ENCODE measurements at regions not wholly inside any gene's neighbourhood (a gene's known extent, or its start where the extent isn't known, plus 50 kb on each side); places are given as distances from the start of the nearest gene placed in this dataset.
"Not testable (repeated sequence)": the region's sequence is repeated elsewhere in the genome, so short reads cannot be mapped to it uniquely, and the experiment has no call there.

- DNase-seq = no peak
- in situ Hi-C loops (cut with HindIII; ENCODE audit: low pct_ligation_motif_present, low pct_unique_long_range_greater_than_20kb, low sequenced_read_pairs) = no loop called here
Observed at GRCh38 chr20:48332555-48332954, 495.2 kb downstream of the PREX1 start.

GRCh38 chr20:48331518-48332286 lies 496.1 kb downstream of the PREX1 start:
- DNase-seq = no peak
- in situ Hi-C loops (cut with HindIII; ENCODE audit: low pct_ligation_motif_present, low pct_unique_long_range_greater_than_20kb, low sequenced_read_pairs) = no loop called here

- in situ Hi-C loops (cut with HindIII; ENCODE audit: low pct_ligation_motif_present, low pct_unique_long_range_greater_than_20kb, low sequenced_read_pairs) = no loop called here
- DNase-seq = peak; percentile 3
Observed at GRCh38 chr20:48329676-48330664, 497.8 kb downstream of the PREX1 start.

- DNase-seq = no peak
- in situ Hi-C loops (cut with HindIII; ENCODE audit: low pct_ligation_motif_present, low pct_unique_long_range_greater_than_20kb, low sequenced_read_pairs) = no loop called here
Observed at GRCh38 chr20:48329031-48329615, 498.7 kb downstream of the PREX1 start.

- in situ Hi-C loops (cut with HindIII; ENCODE audit: low pct_ligation_motif_present, low pct_unique_long_range_greater_than_20kb, low sequenced_read_pairs); DNase-seq: not testable (repeated sequence)
Observed at GRCh38 chr20:48327848-48328247, 500.0 kb downstream of the PREX1 start.

- in situ Hi-C loops (cut with HindIII; ENCODE audit: low pct_ligation_motif_present, low pct_unique_long_range_greater_than_20kb, low sequenced_read_pairs) = no loop called here
Observed at GRCh38 chr20:48326868-48327267, 500.9 kb downstream of the PREX1 start.

GRCh38 chr20:48326434-48326691 lies 501.4 kb downstream of the PREX1 start:
- in situ Hi-C loops (cut with HindIII; ENCODE audit: low pct_ligation_motif_present, low pct_unique_long_range_greater_than_20kb, low sequenced_read_pairs) = no loop called here
- no peak for DNase-seq

More at GRCh38 chr20:48326868-48327267, 500.9 kb downstream of the PREX1 start:
- no peak for DNase-seq

GRCh38 chr20:48325656-48326433 lies 502.0 kb downstream of the PREX1 start:
- in situ Hi-C loops (cut with HindIII; ENCODE audit: low pct_ligation_motif_present, low pct_unique_long_range_greater_than_20kb, low sequenced_read_pairs) = no loop called here
- no peak for DNase-seq

- in situ Hi-C loops (cut with HindIII; ENCODE audit: low pct_ligation_motif_present, low pct_unique_long_range_greater_than_20kb, low sequenced_read_pairs) = no loop called here
- no peak for DNase-seq
Observed at GRCh38 chr20:48324744-48325143, 503.1 kb downstream of the PREX1 start.

GRCh38 chr20:48321271-48321670 lies 506.5 kb downstream of the PREX1 start:
- in situ Hi-C loops (cut with HindIII; ENCODE audit: low pct_ligation_motif_present, low pct_unique_long_range_greater_than_20kb, low sequenced_read_pairs) = no loop called here

GRCh38 chr20:48319943-48320584 lies 507.7 kb downstream of the PREX1 start:
- no peak for DNase-seq
- in situ Hi-C loops (cut with HindIII; ENCODE audit: low pct_ligation_motif_present, low pct_unique_long_range_greater_than_20kb, low sequenced_read_pairs) = no loop called here

More at GRCh38 chr20:48321271-48321670, 506.5 kb downstream of the PREX1 start:
- DNase-seq = no peak

- in situ Hi-C loops (cut with HindIII; ENCODE audit: low pct_ligation_motif_present, low pct_unique_long_range_greater_than_20kb, low sequenced_read_pairs) = no loop called here
- no peak for DNase-seq
Observed at GRCh38 chr20:48317578-48317977, 510.2 kb downstream of the PREX1 start.

GRCh38 chr20:48314925-48315592 lies 512.7 kb downstream of the PREX1 start:
- in situ Hi-C loops (cut with HindIII; ENCODE audit: low pct_ligation_motif_present, low pct_unique_long_range_greater_than_20kb, low sequenced_read_pairs) = no loop called here
- no peak for DNase-seq

- in situ Hi-C loops (cut with HindIII; ENCODE audit: low pct_ligation_motif_present, low pct_unique_long_range_greater_than_20kb, low sequenced_read_pairs) = no loop called here
- DNase-seq = no peak
Observed at GRCh38 chr20:48313324-48313723, 514.5 kb downstream of the PREX1 start.

- in situ Hi-C loops (cut with HindIII; ENCODE audit: low pct_ligation_motif_present, low pct_unique_long_range_greater_than_20kb, low sequenced_read_pairs) = no loop called here
- no peak for DNase-seq
Observed at GRCh38 chr20:48311956-48312355, 515.8 kb downstream of the PREX1 start.

GRCh38 chr20:48310305-48310704 lies 517.5 kb downstream of the PREX1 start:
- in situ Hi-C loops (cut with HindIII; ENCODE audit: low pct_ligation_motif_present, low pct_unique_long_range_greater_than_20kb, low sequenced_read_pairs) = no loop called here
- DNase-seq = no peak

- DNase-seq = no peak
- in situ Hi-C loops (cut with HindIII; ENCODE audit: low pct_ligation_motif_present, low pct_unique_long_range_greater_than_20kb, low sequenced_read_pairs) = no loop called here
Observed at GRCh38 chr20:48309293-48309692, 518.5 kb downstream of the PREX1 start.

- DNase-seq = no peak
- in situ Hi-C loops (cut with HindIII; ENCODE audit: low pct_ligation_motif_present, low pct_unique_long_range_greater_than_20kb, low sequenced_read_pairs) = no loop called here
Observed at GRCh38 chr20:48308882-48309281, 518.9 kb downstream of the PREX1 start.
